Endodermal cell (in vitro differentiated cells): ENCODE measurements at regions not wholly inside any gene's neighbourhood (a gene's known extent, or its start where the extent isn't known, plus 50 kb on each side); places are given as distances from the start of the nearest gene placed in this dataset.
A peak's percentile ranks its signal among the peaks of the same experiment; 100 is the strongest.

ENCODE experiments used
- DNase-seq: peaks from one replicate; pipeline ENCODE4 v3.0.0-alpha.2; 2017
- H3K27ac ChIP-seq: 2 replicates; pipeline ENCODE4 v1.5.1; 2013; ENCODE audit warnings: mild to moderate bottlenecking, low read depth, low read length, moderate library complexity
- H3K27me3 ChIP-seq: 2 replicates; pipeline ENCODE4 v1.6.1; 2013; ENCODE audit warnings: mild to moderate bottlenecking, low read length, moderate library complexity; ENCODE audit not compliant: insufficient read depth, control insufficient read depth, poor library complexity, severe bottlenecking
- H3K36me3 ChIP-seq: 2 replicates; pipeline ENCODE4 v1.7.0; 2013; ENCODE audit warnings: mild to moderate bottlenecking, low read length, moderate library complexity; ENCODE audit not compliant: control insufficient read depth, insufficient read depth
- H3K4me1 ChIP-seq: one replicate; pipeline ENCODE4 v1.7.0; 2013; ENCODE audit warnings: low read length; ENCODE audit not compliant: control insufficient read depth, insufficient read depth
- H3K4me3 ChIP-seq: 2 replicates; pipeline ENCODE4 v1.5.1; 2013; ENCODE audit warnings: mild to moderate bottlenecking, low read length, moderate library complexity
- H3K9ac ChIP-seq: 2 replicates; pipeline ENCODE4 v1.6.1; 2013; ENCODE audit warnings: mild to moderate bottlenecking, low read length, moderate library complexity; ENCODE audit not compliant: poor library complexity, severe bottlenecking; ENCODE audit errors: extremely low read depth
- H3K9me3 ChIP-seq: 2 replicates; pipeline ENCODE4 v1.6.1; 2013; ENCODE audit warnings: mild to moderate bottlenecking, low read length, moderate library complexity; ENCODE audit not compliant: control insufficient read depth
- H3K27ac Mint-ChIP-seq: 2 replicates; pipeline ENCODE4 v1.8.0; 2020; ENCODE audit warnings: mixed read lengths
- H3K27me3 Mint-ChIP-seq: 2 replicates; pipeline ENCODE4 v1.8.0; 2021; ENCODE audit warnings: mild to moderate bottlenecking, mixed read lengths; ENCODE audit not compliant: insufficient read depth
- H3K36me3 Mint-ChIP-seq: 2 replicates; pipeline ENCODE4 v1.8.0; 2020; ENCODE audit warnings: low read depth, mixed read lengths
- H3K4me1 Mint-ChIP-seq: 2 replicates; pipeline ENCODE4 v1.8.0; 2020; ENCODE audit warnings: mixed read lengths
- H3K4me3 Mint-ChIP-seq: 2 replicates; pipeline ENCODE4 v1.8.0; 2020; ENCODE audit warnings: mild to moderate bottlenecking, moderate library complexity, mixed read lengths
- H3K9me3 Mint-ChIP-seq: 2 replicates; pipeline ENCODE4 v1.8.0; 2020; ENCODE audit warnings: mild to moderate bottlenecking, mixed read lengths
- WGBS, 2 experiments: methylation state at CpG; one replicate each; pipeline versions ENCODE4 v1.1.5 to v1.1.7; 2013; ENCODE audit warnings: missing lambda C conversion rate in 2 of 2, mixed read lengths in 1 of 2; ENCODE audit not compliant: insufficient coverage in 1 of 2, insufficient read length in 1 of 2; 5-methylcytosine and 5-hydroxymethylcytosine counted together
- TF ChIP-seq, protein P1 (sequence below): fragments of 200-600 bp; sonication (generic); conservative IDR thresholded peaks from 2 replicates; pipeline ENCODE4 v1.5.0; 2021; ENCODE audit warnings: antibody characterized with exemption, mild to moderate bottlenecking

DNA sequence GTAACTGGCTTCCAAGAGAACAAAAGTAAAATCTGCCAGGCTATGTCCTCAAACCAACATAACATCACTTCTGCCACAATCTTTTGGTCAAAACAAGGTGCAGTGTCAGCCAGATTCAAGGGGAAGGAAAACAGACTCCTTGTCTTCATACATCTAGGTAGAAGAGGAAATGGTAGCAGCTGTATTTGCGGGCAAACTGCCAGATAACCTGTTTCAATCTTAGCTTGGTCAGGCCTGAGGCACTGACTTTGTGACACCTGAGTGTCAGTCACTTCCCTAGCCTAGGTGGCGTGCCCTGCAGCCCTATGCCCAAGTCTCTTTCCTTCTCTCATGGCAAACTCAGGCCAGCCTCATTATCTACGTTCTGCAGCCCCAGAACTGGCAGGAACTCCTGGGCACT is 146.2 kb upstream of the JADE1 start:
- Mint-ChIP-seq H3K4me3 (no peak overlapping the region), H3K27me3 (peaks cover 1% of the 10 kb centered on the region), H3K36me3 (no peaks in the 10 kb centered on the region), H3K9me3 (peaks cover 8% of the 10 kb centered on the region), H3K27ac (no peak overlapping the region), H3K4me1 (peaks cover 4% of the 10 kb centered on the region)
- WGBS, 2 experiments: 93 to 100% methylated on average over 2 to 3 of the region's 3 CpGs
- no peaks in the 10 kb centered on the region for H3K4me1 ChIP-seq
- no peak overlapping the region for H3K4me3 ChIP-seq
- H3K27me3 ChIP-seq: no peaks in the 10 kb centered on the region
- H3K9ac ChIP-seq: no peak overlapping the region
- no peaks in the 10 kb centered on the region for H3K36me3 ChIP-seq
- H3K9me3 ChIP-seq: peaks cover 9% of the 10 kb centered on the region
- TF ChIP-seq, protein P1, sequence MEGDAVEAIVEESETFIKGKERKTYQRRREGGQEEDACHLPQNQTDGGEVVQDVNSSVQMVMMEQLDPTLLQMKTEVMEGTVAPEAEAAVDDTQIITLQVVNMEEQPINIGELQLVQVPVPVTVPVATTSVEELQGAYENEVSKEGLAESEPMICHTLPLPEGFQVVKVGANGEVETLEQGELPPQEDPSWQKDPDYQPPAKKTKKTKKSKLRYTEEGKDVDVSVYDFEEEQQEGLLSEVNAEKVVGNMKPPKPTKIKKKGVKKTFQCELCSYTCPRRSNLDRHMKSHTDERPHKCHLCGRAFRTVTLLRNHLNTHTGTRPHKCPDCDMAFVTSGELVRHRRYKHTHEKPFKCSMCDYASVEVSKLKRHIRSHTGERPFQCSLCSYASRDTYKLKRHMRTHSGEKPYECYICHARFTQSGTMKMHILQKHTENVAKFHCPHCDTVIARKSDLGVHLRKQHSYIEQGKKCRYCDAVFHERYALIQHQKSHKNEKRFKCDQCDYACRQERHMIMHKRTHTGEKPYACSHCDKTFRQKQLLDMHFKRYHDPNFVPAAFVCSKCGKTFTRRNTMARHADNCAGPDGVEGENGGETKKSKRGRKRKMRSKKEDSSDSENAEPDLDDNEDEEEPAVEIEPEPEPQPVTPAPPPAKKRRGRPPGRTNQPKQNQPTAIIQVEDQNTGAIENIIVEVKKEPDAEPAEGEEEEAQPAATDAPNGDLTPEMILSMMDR: no peak
- no peak for DNase-seq
- no peak overlapping the region for H3K27ac ChIP-seq

DNA sequence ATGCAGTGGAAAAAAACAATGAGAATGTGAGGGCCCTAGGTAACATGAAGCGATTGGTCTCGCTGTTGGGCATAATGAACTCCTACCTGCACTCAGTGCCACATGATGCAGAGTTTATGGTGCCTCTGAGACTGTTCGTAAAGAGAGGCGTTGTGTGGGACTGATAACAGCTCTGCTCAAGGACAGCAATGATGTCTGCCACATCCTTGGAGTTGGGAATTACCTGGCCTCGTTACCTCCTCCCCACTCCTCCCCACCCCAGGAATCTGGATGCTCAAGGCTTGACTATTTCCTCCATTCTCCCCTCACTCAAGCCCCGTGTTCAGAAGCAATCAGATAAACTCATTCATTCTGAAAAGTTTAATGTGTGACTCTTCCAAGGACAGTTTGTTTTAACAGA is 148.0 kb upstream of the JADE1 start:
- no peaks in the 10 kb centered on the region for H3K36me3 ChIP-seq
- TF ChIP-seq, protein P1: no peak
- H3K4me3 Mint-ChIP-seq: no peak overlapping the region
- peaks cover 7% of the 10 kb centered on the region for H3K4me1 Mint-ChIP-seq
- 80 to 88% methylated on average over 6 of the region's 6 CpGs for WGBS, 2 experiments
- H3K27me3 Mint-ChIP-seq: peaks cover 1% of the 10 kb centered on the region
- H3K4me1 ChIP-seq: no peaks in the 10 kb centered on the region
- no peak overlapping the region for H3K27ac Mint-ChIP-seq
- no peak overlapping the region for H3K27ac ChIP-seq
- H3K9me3 ChIP-seq: peaks cover 6% of the 10 kb centered on the region
- no peaks in the 10 kb centered on the region for H3K27me3 ChIP-seq
- H3K9ac ChIP-seq: no peak overlapping the region
- H3K4me3 ChIP-seq: peak overlapping the region; percentile 5
- DNase-seq: no peak
- H3K9me3 Mint-ChIP-seq: peaks cover 5% of the 10 kb centered on the region
- no peaks in the 10 kb centered on the region for H3K36me3 Mint-ChIP-seq

DNA sequence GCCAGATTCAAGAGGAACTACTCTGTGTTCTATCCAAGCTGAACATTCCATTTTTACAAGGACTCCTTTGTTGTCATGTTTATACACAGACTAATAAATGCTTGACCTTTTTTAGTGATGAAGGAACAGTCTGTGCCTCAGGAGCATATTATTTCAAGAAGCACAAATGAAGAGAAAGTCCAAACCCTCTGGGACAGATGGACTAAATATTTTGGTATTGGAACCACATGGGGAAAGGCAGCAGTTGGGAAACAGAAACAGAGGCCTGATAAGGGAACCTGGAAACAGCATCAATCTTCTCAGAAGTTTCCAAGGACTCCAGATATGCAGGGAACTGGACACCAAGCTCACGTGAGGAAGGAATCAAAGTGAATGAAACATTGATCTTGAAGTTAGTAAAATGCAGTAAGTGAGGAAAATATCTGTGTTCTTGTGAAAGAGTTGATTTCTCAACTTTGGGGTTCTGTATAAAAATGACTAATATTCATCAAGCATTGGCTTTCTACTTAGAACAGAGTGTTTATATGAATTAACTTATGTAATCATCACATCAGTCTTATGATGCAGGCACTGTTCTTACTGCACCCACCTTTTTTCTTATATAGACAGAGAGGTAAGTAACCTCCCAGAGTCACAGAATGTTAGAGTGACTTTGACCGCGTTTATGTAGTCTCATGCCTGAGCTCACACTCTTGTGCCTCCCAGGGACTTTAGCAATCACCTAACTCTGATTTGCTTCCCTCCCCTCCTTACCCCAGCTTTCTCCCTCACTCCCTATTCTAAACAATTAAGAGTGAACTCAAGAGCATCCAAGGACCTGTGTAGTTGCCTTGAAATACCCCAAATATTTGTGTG is 148.9 kb upstream of the JADE1 start:
- H3K9me3 ChIP-seq: peaks cover 2% of the 10 kb centered on the region
- Mint-ChIP-seq H3K27ac (no peak overlapping the region), H3K4me3 (no peak overlapping the region), H3K36me3 (no peaks in the 10 kb centered on the region), H3K27me3 (no peaks in the 10 kb centered on the region), H3K9me3 (peaks cover 3% of the 10 kb centered on the region), H3K4me1 (peaks cover 7% of the 10 kb centered on the region)
- no peak overlapping the region for H3K9ac ChIP-seq
- 92 to 94% methylated on average over 2 to 3 of the region's 3 CpGs for WGBS, 2 experiments
- DNase-seq: no peak
- H3K4me3 ChIP-seq: no peak overlapping the region
- no peaks in the 10 kb centered on the region for H3K27me3 ChIP-seq
- H3K36me3 ChIP-seq: no peaks in the 10 kb centered on the region
- H3K4me1 ChIP-seq: no peaks in the 10 kb centered on the region
- no peak overlapping the region for H3K27ac ChIP-seq
- TF ChIP-seq, protein P1: no peak
